Astrocyte (in vitro differentiated cells and primary cell): ENCODE measurements at regions not wholly inside any gene's neighbourhood (a gene's known extent, or its start where the extent isn't known, plus 50 kb on each side); places are given as distances from the start of the nearest gene placed in this dataset.

Source experiments
- DNase-seq: peaks from one replicate; pipeline ENCODE4 v3.0.0-alpha.2; 2010; ENCODE audit warnings: low read depth
- FAIRE-seq: peaks from 2 replicates; lab custom pipeline; 2011; peaks lifted over from hg19 to GRCh38; lab: Jason Lieb, UNC
- H2AFZ ChIP-seq: 2 replicates; pipeline ENCODE4 v1.6.0; 2012; ENCODE audit warnings: low read depth, low read length, inconsistent platforms
- H3K27ac ChIP-seq: 2 replicates; pipeline ENCODE4 v1.5.1; 2011; ENCODE audit warnings: low read depth, low read length, inconsistent platforms
- H3K27me3 ChIP-seq: 2 replicates; pipeline ENCODE4 v1.6.0; 2011; ENCODE audit warnings: low read length, inconsistent platforms; ENCODE audit not compliant: insufficient read depth
- H3K36me3 ChIP-seq: 2 replicates; pipeline ENCODE4 v1.5.1; 2011; ENCODE audit warnings: low read length, inconsistent platforms; ENCODE audit not compliant: insufficient read depth
- H3K4me1 ChIP-seq: 2 replicates; pipeline ENCODE4 v1.5.1; 2011; ENCODE audit warnings: low read length, inconsistent platforms; ENCODE audit not compliant: insufficient read depth
- H3K4me2 ChIP-seq: 2 replicates; pipeline ENCODE4 v1.6.0; 2012; ENCODE audit warnings: low read length, inconsistent platforms
- H3K4me3 ChIP-seq: 2 replicates; pipeline ENCODE4 v1.5.1; 2011; ENCODE audit warnings: low read depth, mild to moderate bottlenecking, low read length, inconsistent platforms; ENCODE audit not compliant: insufficient read depth
- H3K79me2 ChIP-seq: 2 replicates; pipeline ENCODE4 v1.6.0; 2012; ENCODE audit warnings: mild to moderate bottlenecking, low read length, inconsistent platforms; ENCODE audit not compliant: insufficient read depth
- H3K9ac ChIP-seq: 2 replicates; pipeline ENCODE4 v1.6.0; 2012; ENCODE audit warnings: mild to moderate bottlenecking, low read length, inconsistent platforms
- H3K9me3 ChIP-seq: 2 replicates; pipeline ENCODE4 v1.5.1; 2012; ENCODE audit warnings: low read depth, mild to moderate bottlenecking, low read length, inconsistent platforms; ENCODE audit not compliant: insufficient read depth
- H4K20me1 ChIP-seq: 2 replicates; pipeline ENCODE4 v1.6.0; 2012; ENCODE audit warnings: low read length, inconsistent platforms; ENCODE audit not compliant: insufficient read depth
- H3K27ac Mint-ChIP-seq: one replicate; pipeline ENCODE4 v1.8.0; 2021; ENCODE audit warnings: mild to moderate bottlenecking, mixed read lengths; ENCODE audit not compliant: unreplicated experiment
- H3K27me3 Mint-ChIP-seq: one replicate; pipeline ENCODE4 v1.8.0; 2021; ENCODE audit warnings: low read depth, mixed read lengths; ENCODE audit not compliant: unreplicated experiment
- H3K36me3 Mint-ChIP-seq: one replicate; pipeline ENCODE4 v1.8.0; 2021; ENCODE audit warnings: low read depth, mixed read lengths; ENCODE audit not compliant: unreplicated experiment
- H3K4me1 Mint-ChIP-seq: one replicate; pipeline ENCODE4 v1.8.0; 2021; ENCODE audit warnings: low read depth, mixed read lengths; ENCODE audit not compliant: unreplicated experiment
- H3K4me3 Mint-ChIP-seq: one replicate; pipeline ENCODE4 v1.8.0; 2021; ENCODE audit warnings: mild to moderate bottlenecking, moderate library complexity, mixed read lengths; ENCODE audit not compliant: unreplicated experiment
- H3K9me3 Mint-ChIP-seq: one replicate; pipeline ENCODE4 v1.8.0; 2021; ENCODE audit warnings: mild to moderate bottlenecking, mixed read lengths; ENCODE audit not compliant: unreplicated experiment
- CTCF ChIP-seq: IDR thresholded peaks from 2 replicates; pipeline ENCODE4 v1.5.1; 2011; ENCODE audit warnings: low read depth, mild to moderate bottlenecking, inconsistent platforms, low read length, moderate library complexity; ENCODE audit not compliant: insufficient read depth
- EZH2 ChIP-seq: IDR thresholded peaks from 2 replicates; pipeline ENCODE4 v1.6.1; 2012; ENCODE audit warnings: mild to moderate bottlenecking, low read length, inconsistent platforms; ENCODE audit not compliant: insufficient read depth

- H3K27me3 ChIP-seq: no peaks in the 10 kb centered on the region
- no peaks in the 10 kb centered on the region for H3K9me3 Mint-ChIP-seq
- peaks cover 35% of the 10 kb centered on the region for H3K4me1 Mint-ChIP-seq
- no peaks in the 10 kb centered on the region for H3K27me3 Mint-ChIP-seq
- DNase-seq (no peak), FAIRE-seq (no peak)
- no peak overlapping the region for H3K4me2 ChIP-seq
- no peak overlapping the region for H3K4me3 ChIP-seq
- H3K4me3 Mint-ChIP-seq: no peak overlapping the region
- peaks cover 23% of the 10 kb centered on the region for H3K4me1 ChIP-seq
- no peak overlapping the region for H2AFZ ChIP-seq
- no peak for TF ChIP-seq EZH2
- TF ChIP-seq CTCF: no peak
- H4K20me1 ChIP-seq: no peaks in the 10 kb centered on the region
- H3K9ac ChIP-seq: no peak overlapping the region
- H3K36me3 ChIP-seq: no peaks in the 10 kb centered on the region
- no peaks in the 10 kb centered on the region for H3K9me3 ChIP-seq
- H3K36me3 Mint-ChIP-seq: no peaks in the 10 kb centered on the region
- H3K27ac Mint-ChIP-seq: no peak overlapping the region
- H3K27ac ChIP-seq: no peak overlapping the region
- no peaks in the 10 kb centered on the region for H3K79me2 ChIP-seq
Measured at GRCh38 chr5:74030821-74031220, 404.8 kb downstream of the ARHGEF28 start.

- TF ChIP-seq EZH2 (no peak), CTCF (no peak)
- peaks cover 32% of the 10 kb centered on the region for H3K4me1 Mint-ChIP-seq
Measured at GRCh38 chr5:74030371-74030770, 404.4 kb downstream of the ARHGEF28 start.

GRCh38 chr5:74028976-74029375, 403.0 kb downstream of the ARHGEF28 start:
- DNase-seq (peak; percentile 12), FAIRE-seq (no peak)
- H3K9me3 Mint-ChIP-seq: no peaks in the 10 kb centered on the region
- H3K4me3 ChIP-seq: no peak overlapping the region
- H3K9ac ChIP-seq: no peak overlapping the region
- no peak overlapping the region for H3K4me3 Mint-ChIP-seq
- no peaks in the 10 kb centered on the region for H3K36me3 Mint-ChIP-seq
- no peaks in the 10 kb centered on the region for H3K36me3 ChIP-seq
- no peak overlapping the region for H3K27ac Mint-ChIP-seq
- TF ChIP-seq CTCF (no peak), EZH2 (no peak)
- H3K27me3 Mint-ChIP-seq: peaks cover under 1% of the 10 kb centered on the region
- H4K20me1 ChIP-seq: no peaks in the 10 kb centered on the region
- peaks cover 6% of the 10 kb centered on the region for H3K4me1 ChIP-seq
- H3K27me3 ChIP-seq: no peaks in the 10 kb centered on the region
- H3K9me3 ChIP-seq: no peaks in the 10 kb centered on the region
- H2AFZ ChIP-seq: no peak overlapping the region
- no peak overlapping the region for H3K4me2 ChIP-seq
- no peaks in the 10 kb centered on the region for H3K79me2 ChIP-seq
- H3K27ac ChIP-seq: no peak overlapping the region
- peaks cover 21% of the 10 kb centered on the region for H3K4me1 Mint-ChIP-seq

More at GRCh38 chr5:74030371-74030770, 404.4 kb downstream of the ARHGEF28 start:
- Mint-ChIP-seq H3K4me3 (no peak overlapping the region), H3K27me3 (no peaks in the 10 kb centered on the region), H3K9me3 (no peaks in the 10 kb centered on the region), H3K36me3 (no peaks in the 10 kb centered on the region), H3K27ac (no peak overlapping the region)
- Histone ChIP-seq H3K4me2 (no peak overlapping the region), H4K20me1 (no peaks in the 10 kb centered on the region), H3K79me2 (no peaks in the 10 kb centered on the region), H3K4me1 (peaks cover 19% of the 10 kb centered on the region), H2AFZ (no peak overlapping the region), H3K36me3 (no peaks in the 10 kb centered on the region), H3K9ac (no peak overlapping the region), H3K4me3 (no peak overlapping the region), H3K27me3 (no peaks in the 10 kb centered on the region), H3K9me3 (no peaks in the 10 kb centered on the region), H3K27ac (no peak overlapping the region)
- FAIRE-seq (no peak), DNase-seq (no peak)
